ENCODE measurements at regions not wholly inside any gene's neighbourhood (a gene's known extent, or its start where the extent isn't known, plus 50 kb on each side); places are given as distances from the start of the nearest gene placed in this dataset.

DNA sequence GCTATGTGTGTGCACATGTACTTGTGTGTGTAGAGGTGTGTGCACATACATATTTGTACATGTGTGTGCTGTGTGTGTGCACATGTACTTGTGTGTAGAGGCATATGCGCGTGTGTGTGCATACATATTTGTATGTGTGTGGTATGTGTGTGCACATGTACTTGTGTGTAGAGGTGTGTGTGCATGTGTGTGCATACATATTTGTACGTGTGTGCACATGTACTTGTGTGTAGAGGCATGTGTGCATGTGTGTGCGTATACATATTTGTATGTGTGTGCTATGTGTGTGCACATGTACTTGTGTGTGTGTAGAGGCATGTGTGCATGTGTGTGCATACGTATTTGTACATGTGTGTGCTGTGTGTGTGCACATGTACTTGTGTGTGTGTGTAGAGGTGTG lies 291.9 kb downstream of the AJAP1 start:
- no peak for TF ChIP-seq POLR2AphosphoS5 (IDR thresholded peaks at IDR 0.05; ENCODE audit: low read depth, low read length)
- no peak for TF ChIP-seq REST (IDR thresholded peaks at IDR 0.05; ENCODE audit: insufficient read depth in 1 of 2, low read depth in 2 of 2, low read length in 2 of 2)
- no peak for TF ChIP-seq FOXP2 (optimal IDR thresholded peaks at IDR 0.05; ENCODE audit: borderline replicate concordance, extremely low read depth, extremely low read length, insufficient read depth)

Measured in PFSK-1 (cell line).